ENCODE measurements at regions not wholly inside any gene's neighbourhood (a gene's known extent, or its start where the extent isn't known, plus 50 kb on each side); places are given as distances from the start of the nearest gene placed in this dataset.

DNA sequence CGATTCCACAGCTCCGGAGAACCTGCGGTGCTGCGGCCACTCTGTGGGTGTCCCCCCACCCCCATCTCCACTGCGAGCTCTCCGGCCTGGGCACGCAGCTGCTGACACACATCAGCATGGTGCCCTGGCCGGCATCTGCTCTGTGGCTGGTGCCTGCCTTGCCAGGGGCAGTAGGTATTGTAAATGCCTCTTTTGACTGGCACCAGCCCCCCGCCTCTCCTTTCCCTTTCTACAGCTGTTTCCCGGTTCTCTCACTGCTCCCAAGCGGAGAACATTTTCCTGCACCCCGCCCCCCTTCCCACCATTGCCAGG lies 357.1 kb upstream of the ZNF32 start:
- no peak overlapping the region for H3K4me3 ChIP-seq (ENCODE audit: low read depth, low read length)
- BruUV-seq (replicated peaks) = no TSS peak

DNA sequence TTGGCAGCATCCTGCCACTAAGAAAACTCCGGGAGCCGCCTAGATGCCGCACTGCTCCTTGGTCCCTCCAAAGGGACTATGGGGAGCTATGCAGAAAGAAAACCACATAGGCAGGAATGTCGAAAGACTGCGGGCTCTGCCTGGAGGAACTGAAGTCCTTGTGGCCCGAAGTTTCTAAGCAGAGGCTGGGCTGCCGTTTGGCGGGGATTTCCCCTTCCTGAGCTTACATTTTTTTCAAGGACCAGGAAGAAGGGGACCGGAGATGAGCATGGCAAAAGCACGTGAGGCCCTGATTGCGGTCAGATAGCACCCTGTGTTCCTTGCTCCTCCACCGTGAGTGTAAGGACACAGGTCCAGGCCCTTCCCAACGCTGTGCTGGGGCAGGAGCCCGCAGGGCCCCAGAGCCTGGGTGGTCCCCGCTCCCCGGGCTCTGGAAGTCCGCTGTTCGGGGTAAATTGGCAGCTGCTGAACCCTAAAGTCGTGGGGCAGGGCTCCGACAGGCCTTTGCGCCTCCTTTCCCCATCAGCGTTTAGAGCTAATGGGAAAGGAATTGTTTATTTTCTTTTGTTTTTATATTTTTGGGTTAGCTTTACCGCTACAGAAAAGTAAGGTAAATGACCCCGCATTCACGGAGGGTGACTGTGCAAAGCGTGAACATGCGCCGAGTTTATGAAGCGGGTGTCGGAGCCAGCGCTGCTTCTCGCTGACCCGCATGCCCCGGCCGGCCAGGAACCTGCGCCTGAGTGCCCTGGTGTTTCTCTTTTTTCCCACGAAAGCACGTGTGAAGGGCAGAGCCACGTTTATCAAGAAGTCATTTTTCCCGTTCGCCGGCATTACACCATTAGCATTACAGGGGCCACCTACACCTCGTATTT lies 356.5 kb upstream of the ZNF32 start:
- BruUV-seq (replicated peaks) = no TSS peak

More for the DNA sequence above, 357.1 kb upstream of the ZNF32 start:
- no peaks in the 10 kb centered on the region for H3K36me3 ChIP-seq (ENCODE audit: control insufficient read depth, insufficient read depth, low read length)
- POLR2A ChIA-PET = no interaction called here
- Mint-ChIP-seq H3K27ac (ENCODE audit: unreplicated experiment) (no peak overlapping the region), H3K4me1 (ENCODE audit: low read depth, unreplicated experiment) (peaks cover 6% of the 10 kb centered on the region), H3K36me3 (ENCODE audit: insufficient read depth, unreplicated experiment) (no peaks in the 10 kb centered on the region), H3K9me3 (ENCODE audit: unreplicated experiment) (no peaks in the 10 kb centered on the region), H3K4me3 (ENCODE audit: unreplicated experiment) (no peak overlapping the region), H3K27me3 (ENCODE audit: insufficient read depth, unreplicated experiment) (peaks cover 15% of the 10 kb centered on the region)
- intact Hi-C loops (cut with micrococcal nuclease; ENCODE audit: unreplicated experiment) = no loop called here
- CTCF ChIA-PET = no interaction called here
- H3K27me3 ChIP-seq (replicated peaks; ENCODE audit: control insufficient read depth, insufficient read depth, low read length) = no peaks in the 10 kb centered on the region; the same call in 1 of the 2 replicates
- DNase-seq = no peak
- no peaks in the 10 kb centered on the region for H3K9me3 ChIP-seq
- TF ChIP-seq, protein P1, sequence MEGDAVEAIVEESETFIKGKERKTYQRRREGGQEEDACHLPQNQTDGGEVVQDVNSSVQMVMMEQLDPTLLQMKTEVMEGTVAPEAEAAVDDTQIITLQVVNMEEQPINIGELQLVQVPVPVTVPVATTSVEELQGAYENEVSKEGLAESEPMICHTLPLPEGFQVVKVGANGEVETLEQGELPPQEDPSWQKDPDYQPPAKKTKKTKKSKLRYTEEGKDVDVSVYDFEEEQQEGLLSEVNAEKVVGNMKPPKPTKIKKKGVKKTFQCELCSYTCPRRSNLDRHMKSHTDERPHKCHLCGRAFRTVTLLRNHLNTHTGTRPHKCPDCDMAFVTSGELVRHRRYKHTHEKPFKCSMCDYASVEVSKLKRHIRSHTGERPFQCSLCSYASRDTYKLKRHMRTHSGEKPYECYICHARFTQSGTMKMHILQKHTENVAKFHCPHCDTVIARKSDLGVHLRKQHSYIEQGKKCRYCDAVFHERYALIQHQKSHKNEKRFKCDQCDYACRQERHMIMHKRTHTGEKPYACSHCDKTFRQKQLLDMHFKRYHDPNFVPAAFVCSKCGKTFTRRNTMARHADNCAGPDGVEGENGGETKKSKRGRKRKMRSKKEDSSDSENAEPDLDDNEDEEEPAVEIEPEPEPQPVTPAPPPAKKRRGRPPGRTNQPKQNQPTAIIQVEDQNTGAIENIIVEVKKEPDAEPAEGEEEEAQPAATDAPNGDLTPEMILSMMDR (IDR thresholded peaks at IDR 0.05; ENCODE audit: insufficient read depth in 1 of 2, low read depth in 1 of 2, low read length in 1 of 2, severe bottlenecking in 1 of 2, unreplicated experiment in 1 of 2) = no peak
- no peaks in the 10 kb centered on the region for H3K4me1 ChIP-seq

DNA sequence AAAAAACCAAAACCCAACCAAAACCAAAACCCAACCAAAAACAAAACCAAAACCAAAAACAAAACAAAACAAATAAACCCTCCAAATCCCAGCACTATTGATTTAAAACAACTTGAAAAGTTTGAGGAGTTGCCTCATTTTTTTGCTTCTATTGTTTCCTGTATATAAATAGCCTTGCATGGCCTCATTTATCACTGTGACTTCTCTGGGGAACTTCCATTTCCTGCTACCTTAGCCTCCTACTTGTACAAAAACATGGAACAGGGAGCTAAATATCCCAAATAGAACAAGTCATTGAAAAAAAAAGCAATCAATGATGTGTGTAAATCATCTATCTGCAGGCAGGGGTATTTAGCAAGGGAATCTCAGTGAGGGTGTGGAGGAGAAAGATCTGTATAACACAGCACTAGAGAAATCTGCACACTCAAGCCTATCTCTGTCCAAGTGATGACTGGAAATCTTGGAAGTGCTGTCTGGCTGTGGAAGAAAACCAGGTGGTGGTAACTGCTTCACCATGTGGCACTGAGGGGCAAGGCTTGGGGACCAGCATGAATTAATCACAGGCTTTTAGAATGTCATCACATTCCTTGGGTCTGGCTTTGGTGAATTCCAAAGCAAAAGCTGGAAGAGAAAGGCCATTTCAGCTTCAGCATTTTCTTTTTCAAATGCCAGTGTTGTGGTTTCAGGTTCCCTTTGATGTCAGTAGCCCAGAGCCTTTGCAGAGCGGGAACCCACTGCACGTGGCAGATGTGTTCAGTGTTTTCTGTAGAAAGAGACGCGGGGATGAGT lies 349.5 kb upstream of the ZNF32 start:
- Histone ChIP-seq H3K4me3 (ENCODE audit: low read depth, low read length) (no peak overlapping the region), H3K9me3 (0 out of 2 replicates have a peak, but pooled peaks cover 7% of the 10 kb centered on the region), H3K36me3 (ENCODE audit: control insufficient read depth, insufficient read depth, low read length) (no peaks in the 10 kb centered on the region), H3K27me3 (replicated peaks; ENCODE audit: control insufficient read depth, insufficient read depth, low read length) (no peaks in the 10 kb centered on the region), H3K4me1 (no peaks in the 10 kb centered on the region)
- Mint-ChIP-seq H3K27ac (ENCODE audit: unreplicated experiment) (no peak overlapping the region), H3K27me3 (ENCODE audit: insufficient read depth, unreplicated experiment) (peaks cover 11% of the 10 kb centered on the region), H3K9me3 (ENCODE audit: unreplicated experiment) (peaks cover 26% of the 10 kb centered on the region), H3K36me3 (ENCODE audit: insufficient read depth, unreplicated experiment) (no peaks in the 10 kb centered on the region), H3K4me1 (ENCODE audit: low read depth, unreplicated experiment) (no peaks in the 10 kb centered on the region), H3K4me3 (ENCODE audit: unreplicated experiment) (no peak overlapping the region)
- TF ChIP-seq, protein P1 (IDR thresholded peaks at IDR 0.05; ENCODE audit: insufficient read depth in 1 of 2, low read depth in 1 of 2, low read length in 1 of 2, severe bottlenecking in 1 of 2, unreplicated experiment in 1 of 2) = no peak
- ChIA-PET POLR2A (no interaction called here), CTCF (no interaction called here)
- no peak for DNase-seq
- BruUV-seq (replicated peaks) = no TSS peak
- intact Hi-C loops (cut with micrococcal nuclease; ENCODE audit: unreplicated experiment) = no loop called here

More for the DNA sequence above, 356.5 kb upstream of the ZNF32 start:
- ChIA-PET POLR2A (no interaction called here), CTCF (no interaction called here)
- Histone ChIP-seq H3K36me3 (ENCODE audit: control insufficient read depth, insufficient read depth, low read length) (no peaks in the 10 kb centered on the region), H3K27me3 (replicated peaks; ENCODE audit: control insufficient read depth, insufficient read depth, low read length) (no peaks in the 10 kb centered on the region; the same call in 1 of the 2 replicates), H3K9me3 (no peaks in the 10 kb centered on the region), H3K4me3 (ENCODE audit: low read depth, low read length) (no peak overlapping the region), H3K4me1 (no peaks in the 10 kb centered on the region)
- TF ChIP-seq, protein P1 (IDR thresholded peaks at IDR 0.05; ENCODE audit: insufficient read depth in 1 of 2, low read depth in 1 of 2, low read length in 1 of 2, severe bottlenecking in 1 of 2, unreplicated experiment in 1 of 2) = no peak
- Mint-ChIP-seq H3K9me3 (ENCODE audit: unreplicated experiment) (no peaks in the 10 kb centered on the region), H3K4me1 (ENCODE audit: low read depth, unreplicated experiment) (peaks cover 6% of the 10 kb centered on the region), H3K36me3 (ENCODE audit: insufficient read depth, unreplicated experiment) (no peaks in the 10 kb centered on the region), H3K27ac (ENCODE audit: unreplicated experiment) (no peak overlapping the region), H3K4me3 (ENCODE audit: unreplicated experiment) (no peak overlapping the region), H3K27me3 (ENCODE audit: insufficient read depth, unreplicated experiment) (peaks cover 15% of the 10 kb centered on the region)
- intact Hi-C loops (cut with micrococcal nuclease; ENCODE audit: unreplicated experiment) = no loop called here
- DNase-seq = no peak
